WTC11 (cell line): ENCODE measurements at regions not wholly inside any gene's neighbourhood (a gene's known extent, or its start where the extent isn't known, plus 50 kb on each side); places are given as distances from the start of the nearest gene placed in this dataset.

Experiments used
- ATAC-seq: fragments of 200-7000 bp; cut with Tn5 transposase; 2 replicates; pipeline ENCODE4 v1.10.0; 2021; ENCODE audit warnings: mild to moderate bottlenecking, moderate library complexity
- CTCF ChIA-PET: fragments of 300-600 bp; sonication (Branson Sonifier 250); formaldehyde crosslinking; loops from one replicate; lab custom pipeline; 2021; ENCODE audit warnings: antibody characterized with exemption; lab: Charles Lee
- POLR2A ChIA-PET: fragments of 350-600 bp; sonication (Branson Sonifier 250); formaldehyde crosslinking; loops from one replicate; lab custom pipeline; 2021; ENCODE audit warnings: antibody characterized with exemption; lab: Charles Lee
- DNase-seq: peaks from one replicate; pipeline ENCODE4 v3.0.0; 2021; ENCODE audit warnings: low spot score
- H3K27ac Mint-ChIP-seq: 2 replicates; pipeline ENCODE4 v1.8.0; 2021; ENCODE audit warnings: mixed read lengths
- H3K27me3 Mint-ChIP-seq: 2 replicates; pipeline ENCODE4 v1.8.0; 2021; ENCODE audit warnings: low read depth, mild to moderate bottlenecking, moderate library complexity, mixed read lengths
- H3K36me3 Mint-ChIP-seq: 2 replicates; pipeline ENCODE4 v1.8.0; 2021; ENCODE audit warnings: mixed read lengths
- H3K4me1 Mint-ChIP-seq: 2 replicates; pipeline ENCODE4 v1.8.0; 2022; ENCODE audit warnings: mixed read lengths
- H3K4me3 Mint-ChIP-seq: 2 replicates; pipeline ENCODE4 v1.8.0; 2021; ENCODE audit warnings: mild to moderate bottlenecking, moderate library complexity, mixed read lengths
- H3K9me3 Mint-ChIP-seq: 2 replicates; pipeline ENCODE4 v1.8.0; 2021; ENCODE audit warnings: mixed read lengths
- CBFB ChIP-seq: sonication (generic); formaldehyde crosslinking; IDR thresholded peaks from 2 replicates; pipeline ENCODE4 v1.8.1; 2022; ENCODE audit warnings: mild to moderate bottlenecking, low read depth, missing genetic modification reagents
- ETV6 ChIP-seq: sonication (generic); formaldehyde crosslinking; IDR thresholded peaks from 2 replicates; pipeline ENCODE4 v1.8.1; 2022; ENCODE audit warnings: mild to moderate bottlenecking, missing genetic modification reagents
- FOXP1 ChIP-seq: sonication (generic); formaldehyde crosslinking; IDR thresholded peaks from 2 replicates; pipeline ENCODE4 v1.8.0; 2022; ENCODE audit warnings: missing genetic modification reagents, mild to moderate bottlenecking, moderate library complexity, borderline replicate concordance
- GRHL2 ChIP-seq: fragments of 250-450 bp; sonication (Bioruptor Pico); IDR thresholded peaks from 2 replicates; pipeline ENCODE4 v1.8.0; 2022; ENCODE audit warnings: mild to moderate bottlenecking, moderate library complexity; ENCODE audit not compliant: insufficient replicate concordance, severe bottlenecking
- JUN ChIP-seq: sonication (generic); formaldehyde crosslinking; IDR thresholded peaks from 2 replicates; pipeline ENCODE4 v1.8.0; 2023; ENCODE audit warnings: mild to moderate bottlenecking, missing genetic modification reagents
- NFATC4 ChIP-seq: fragments of 250-450 bp; sonication (Bioruptor Pico); IDR thresholded peaks from 2 replicates; pipeline ENCODE4 v1.9.0; 2021; ENCODE audit warnings: mild to moderate bottlenecking
- SP1 ChIP-seq: sonication (generic); formaldehyde crosslinking; conservative IDR thresholded peaks from 2 replicates; pipeline ENCODE4 v1.8.1; 2022; ENCODE audit warnings: missing genetic modification reagents
- TCF7 ChIP-seq: sonication (generic); formaldehyde crosslinking; IDR thresholded peaks from 2 replicates; pipeline ENCODE4 v1.8.0; 2022; ENCODE audit warnings: mild to moderate bottlenecking, low read depth, missing genetic modification reagents, moderate library complexity
- ZNF317 ChIP-seq: sonication (generic); formaldehyde crosslinking; IDR thresholded peaks from 2 replicates; pipeline ENCODE4 v1.8.1; 2023; ENCODE audit warnings: low read depth, mild to moderate bottlenecking, moderate library complexity, missing genetic modification reagents, borderline replicate concordance
- ZNF396 ChIP-seq: fragments of 250-450 bp; sonication (Bioruptor Pico); IDR thresholded peaks from 2 replicates; pipeline ENCODE4 v1.8.0; 2021; ENCODE audit warnings: mild to moderate bottlenecking, moderate library complexity, borderline replicate concordance
- ZNF416 ChIP-seq: fragments of 250-450 bp; sonication (Bioruptor Pico); IDR thresholded peaks from 2 replicates; pipeline ENCODE4 v1.9.0; 2021; ENCODE audit warnings: mild to moderate bottlenecking, inconsistent platforms
- TF ChIP-seq, protein P1 (sequence below): sonication (generic); formaldehyde crosslinking; IDR thresholded peaks from 2 replicates; pipeline ENCODE4 v1.8.1; 2023; ENCODE audit warnings: mild to moderate bottlenecking, moderate library complexity, missing genetic modification reagents
- TF ChIP-seq, protein P2 (sequence below): fragments of 250-450 bp; sonication (Bioruptor Pico); conservative IDR thresholded peaks from 2 replicates; pipeline ENCODE4 v1.9.0; 2021; ENCODE audit warnings: mild to moderate bottlenecking
- TF ChIP-seq, protein P3 (sequence below): sonication (generic); formaldehyde crosslinking; IDR thresholded peaks from 2 replicates; pipeline ENCODE4 v1.8.0; 2023; ENCODE audit warnings: mild to moderate bottlenecking, missing genetic modification reagents
- TF ChIP-seq, protein P4 (sequence below): sonication (generic); formaldehyde crosslinking; IDR thresholded peaks from 2 replicates; pipeline ENCODE4 v1.8.0; 2022; ENCODE audit warnings: mild to moderate bottlenecking, missing genetic modification reagents
- TF ChIP-seq, protein P5 (sequence below): sonication (generic); formaldehyde crosslinking; IDR thresholded peaks from 2 replicates; pipeline ENCODE4 v1.8.0; 2022; ENCODE audit warnings: mild to moderate bottlenecking, missing genetic modification reagents
- TF ChIP-seq, protein P6 (sequence below): sonication (generic); formaldehyde crosslinking; IDR thresholded peaks from 2 replicates; pipeline ENCODE4 v1.8.1; 2023; ENCODE audit warnings: mild to moderate bottlenecking, missing genetic modification reagents
- TF ChIP-seq, protein P7 (sequence below): fragments of 250-450 bp; sonication (Bioruptor Pico); IDR thresholded peaks from 2 replicates; pipeline ENCODE4 v1.9.0; 2021; ENCODE audit warnings: mild to moderate bottlenecking
- TF ChIP-seq, protein P8 (sequence below): sonication (generic); formaldehyde crosslinking; IDR thresholded peaks from 2 replicates; pipeline ENCODE4 v1.8.0; 2022; ENCODE audit warnings: missing genetic modification reagents

DNA sequence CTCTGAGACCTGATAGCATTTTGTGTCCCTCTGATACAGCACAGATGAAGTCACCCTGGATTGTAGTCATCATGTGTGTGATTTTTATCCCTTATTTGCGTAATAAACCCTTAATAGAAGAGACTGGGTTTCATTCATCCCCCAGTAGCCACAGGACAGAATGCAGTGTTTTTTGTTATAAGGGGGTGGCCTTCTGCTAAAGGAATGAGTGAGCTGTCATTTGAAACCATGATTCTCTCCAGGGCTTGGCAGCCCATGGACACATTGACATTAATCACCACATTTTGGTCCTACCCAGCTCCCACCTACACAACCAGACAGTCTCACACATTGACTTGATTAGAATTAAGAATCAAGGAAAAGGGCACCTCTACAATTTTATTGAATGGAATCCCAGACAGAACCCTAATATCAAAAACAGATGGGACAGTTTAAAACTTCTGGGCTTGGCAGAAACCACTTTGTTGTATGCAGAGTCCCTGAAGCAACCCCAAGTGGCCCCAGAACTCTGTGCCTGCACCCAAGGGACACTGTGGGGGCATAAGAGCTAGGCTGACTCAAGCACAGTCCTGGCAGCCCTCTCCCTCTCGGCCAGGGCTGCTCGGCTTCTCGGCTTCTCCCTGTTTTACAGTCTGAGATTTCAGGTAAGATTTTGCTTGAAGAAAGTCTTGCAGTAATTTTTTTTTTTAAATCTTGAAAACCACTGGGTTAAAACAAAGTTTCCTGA lies 254.0 kb upstream of the SLC14A2 start:
- ATAC-seq: no peak
- POLR2A ChIA-PET: no interaction called here
- Mint-ChIP-seq H3K27me3 (no peaks in the 10 kb centered on the region), H3K4me3 (no peak overlapping the region), H3K36me3 (no peaks in the 10 kb centered on the region), H3K4me1 (peaks cover 20% of the 10 kb centered on the region), H3K9me3 (no peaks in the 10 kb centered on the region), H3K27ac (no peak overlapping the region)
- CTCF ChIA-PET: no interaction called here
- DNase-seq: no peak
- TF ChIP-seq TCF7 (CRISPR knock-in tag) (no peak), ZNF317 (CRISPR knock-in tag) (no peak), FOXP1 (no peak), JUN (no peak), GRHL2 (CRISPR knock-in tag) (no peak), NFATC4 (CRISPR knock-in tag) (no peak), SP1 (CRISPR knock-in tag) (no peak), ZNF416 (CRISPR knock-in tag) (no peak), ZNF396 (CRISPR knock-in tag) (no peak), ETV6 (CRISPR knock-in tag) (no peak), CBFB (no peak)
- TF ChIP-seq, protein P1, sequence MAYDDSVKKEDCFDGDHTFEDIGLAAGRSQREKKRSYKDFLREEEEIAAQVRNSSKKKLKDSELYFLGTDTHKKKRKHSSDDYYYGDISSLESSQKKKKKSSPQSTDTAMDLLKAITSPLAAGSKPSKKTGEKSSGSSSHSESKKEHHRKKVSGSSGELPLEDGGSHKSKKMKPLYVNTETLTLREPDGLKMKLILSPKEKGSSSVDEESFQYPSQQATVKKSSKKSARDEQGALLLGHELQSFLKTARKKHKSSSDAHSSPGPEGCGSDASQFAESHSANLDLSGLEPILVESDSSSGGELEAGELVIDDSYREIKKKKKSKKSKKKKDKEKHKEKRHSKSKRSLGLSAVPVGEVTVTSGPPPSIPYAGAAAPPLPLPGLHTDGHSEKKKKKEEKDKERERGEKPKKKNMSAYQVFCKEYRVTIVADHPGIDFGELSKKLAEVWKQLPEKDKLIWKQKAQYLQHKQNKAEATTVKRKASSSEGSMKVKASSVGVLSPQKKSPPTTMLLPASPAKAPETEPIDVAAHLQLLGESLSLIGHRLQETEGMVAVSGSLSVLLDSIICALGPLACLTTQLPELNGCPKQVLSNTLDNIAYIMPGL (CRISPR knock-in tag): no peak
- TF ChIP-seq, protein P2, sequence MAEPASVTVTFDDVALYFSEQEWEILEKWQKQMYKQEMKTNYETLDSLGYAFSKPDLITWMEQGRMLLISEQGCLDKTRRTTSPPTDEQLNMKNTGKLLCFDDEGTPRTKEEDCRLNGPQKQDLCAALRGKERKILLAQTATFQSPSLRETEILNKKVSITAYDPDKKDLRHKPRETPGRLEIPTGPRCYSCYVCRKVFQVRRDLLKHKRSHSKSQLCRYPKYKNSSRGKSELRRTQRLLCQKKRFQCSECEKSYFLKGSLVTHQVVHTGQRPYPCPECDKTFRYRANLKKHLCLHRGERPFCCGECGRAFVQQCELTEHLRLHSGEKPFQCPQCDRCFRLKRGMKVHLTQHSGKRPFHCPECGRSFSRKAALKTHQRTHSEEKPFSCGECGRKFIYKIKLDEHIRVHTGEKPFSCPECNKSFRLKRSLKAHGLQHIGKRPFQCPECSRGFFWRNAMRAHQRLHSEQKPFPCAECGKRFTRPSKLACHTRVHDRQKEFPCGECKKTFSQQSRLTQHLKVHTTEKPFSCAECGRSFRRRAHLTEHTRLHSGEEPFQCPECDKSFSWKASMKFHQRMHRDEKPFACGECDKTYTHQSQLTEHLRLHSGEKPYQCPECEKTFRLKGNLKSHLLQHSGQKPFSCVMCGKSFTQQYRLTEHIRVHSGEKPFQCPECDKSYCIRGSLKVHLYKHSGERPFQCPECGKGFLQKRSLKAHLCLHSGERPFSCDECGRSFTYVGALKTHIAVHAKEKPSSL (CRISPR knock-in tag): no peak
- TF ChIP-seq, protein P3, sequence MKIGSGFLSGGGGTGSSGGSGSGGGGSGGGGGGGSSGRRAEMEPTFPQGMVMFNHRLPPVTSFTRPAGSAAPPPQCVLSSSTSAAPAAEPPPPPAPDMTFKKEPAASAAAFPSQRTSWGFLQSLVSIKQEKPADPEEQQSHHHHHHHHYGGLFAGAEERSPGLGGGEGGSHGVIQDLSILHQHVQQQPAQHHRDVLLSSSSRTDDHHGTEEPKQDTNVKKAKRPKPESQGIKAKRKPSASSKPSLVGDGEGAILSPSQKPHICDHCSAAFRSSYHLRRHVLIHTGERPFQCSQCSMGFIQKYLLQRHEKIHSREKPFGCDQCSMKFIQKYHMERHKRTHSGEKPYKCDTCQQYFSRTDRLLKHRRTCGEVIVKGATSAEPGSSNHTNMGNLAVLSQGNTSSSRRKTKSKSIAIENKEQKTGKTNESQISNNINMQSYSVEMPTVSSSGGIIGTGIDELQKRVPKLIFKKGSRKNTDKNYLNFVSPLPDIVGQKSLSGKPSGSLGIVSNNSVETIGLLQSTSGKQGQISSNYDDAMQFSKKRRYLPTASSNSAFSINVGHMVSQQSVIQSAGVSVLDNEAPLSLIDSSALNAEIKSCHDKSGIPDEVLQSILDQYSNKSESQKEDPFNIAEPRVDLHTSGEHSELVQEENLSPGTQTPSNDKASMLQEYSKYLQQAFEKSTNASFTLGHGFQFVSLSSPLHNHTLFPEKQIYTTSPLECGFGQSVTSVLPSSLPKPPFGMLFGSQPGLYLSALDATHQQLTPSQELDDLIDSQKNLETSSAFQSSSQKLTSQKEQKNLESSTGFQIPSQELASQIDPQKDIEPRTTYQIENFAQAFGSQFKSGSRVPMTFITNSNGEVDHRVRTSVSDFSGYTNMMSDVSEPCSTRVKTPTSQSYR (CRISPR knock-in tag): no peak
- TF ChIP-seq, protein P4, sequence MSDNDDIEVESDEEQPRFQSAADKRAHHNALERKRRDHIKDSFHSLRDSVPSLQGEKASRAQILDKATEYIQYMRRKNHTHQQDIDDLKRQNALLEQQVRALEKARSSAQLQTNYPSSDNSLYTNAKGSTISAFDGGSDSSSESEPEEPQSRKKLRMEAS (CRISPR knock-in tag): no peak
- TF ChIP-seq, protein P5, sequence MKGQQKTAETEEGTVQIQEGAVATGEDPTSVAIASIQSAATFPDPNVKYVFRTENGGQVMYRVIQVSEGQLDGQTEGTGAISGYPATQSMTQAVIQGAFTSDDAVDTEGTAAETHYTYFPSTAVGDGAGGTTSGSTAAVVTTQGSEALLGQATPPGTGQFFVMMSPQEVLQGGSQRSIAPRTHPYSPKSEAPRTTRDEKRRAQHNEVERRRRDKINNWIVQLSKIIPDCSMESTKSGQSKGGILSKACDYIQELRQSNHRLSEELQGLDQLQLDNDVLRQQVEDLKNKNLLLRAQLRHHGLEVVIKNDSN (CRISPR knock-in tag): no peak
- TF ChIP-seq, protein P6, sequence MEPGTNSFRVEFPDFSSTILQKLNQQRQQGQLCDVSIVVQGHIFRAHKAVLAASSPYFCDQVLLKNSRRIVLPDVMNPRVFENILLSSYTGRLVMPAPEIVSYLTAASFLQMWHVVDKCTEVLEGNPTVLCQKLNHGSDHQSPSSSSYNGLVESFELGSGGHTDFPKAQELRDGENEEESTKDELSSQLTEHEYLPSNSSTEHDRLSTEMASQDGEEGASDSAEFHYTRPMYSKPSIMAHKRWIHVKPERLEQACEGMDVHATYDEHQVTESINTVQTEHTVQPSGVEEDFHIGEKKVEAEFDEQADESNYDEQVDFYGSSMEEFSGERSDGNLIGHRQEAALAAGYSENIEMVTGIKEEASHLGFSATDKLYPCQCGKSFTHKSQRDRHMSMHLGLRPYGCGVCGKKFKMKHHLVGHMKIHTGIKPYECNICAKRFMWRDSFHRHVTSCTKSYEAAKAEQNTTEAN (CRISPR knock-in tag): no peak
- TF ChIP-seq, protein P7, sequence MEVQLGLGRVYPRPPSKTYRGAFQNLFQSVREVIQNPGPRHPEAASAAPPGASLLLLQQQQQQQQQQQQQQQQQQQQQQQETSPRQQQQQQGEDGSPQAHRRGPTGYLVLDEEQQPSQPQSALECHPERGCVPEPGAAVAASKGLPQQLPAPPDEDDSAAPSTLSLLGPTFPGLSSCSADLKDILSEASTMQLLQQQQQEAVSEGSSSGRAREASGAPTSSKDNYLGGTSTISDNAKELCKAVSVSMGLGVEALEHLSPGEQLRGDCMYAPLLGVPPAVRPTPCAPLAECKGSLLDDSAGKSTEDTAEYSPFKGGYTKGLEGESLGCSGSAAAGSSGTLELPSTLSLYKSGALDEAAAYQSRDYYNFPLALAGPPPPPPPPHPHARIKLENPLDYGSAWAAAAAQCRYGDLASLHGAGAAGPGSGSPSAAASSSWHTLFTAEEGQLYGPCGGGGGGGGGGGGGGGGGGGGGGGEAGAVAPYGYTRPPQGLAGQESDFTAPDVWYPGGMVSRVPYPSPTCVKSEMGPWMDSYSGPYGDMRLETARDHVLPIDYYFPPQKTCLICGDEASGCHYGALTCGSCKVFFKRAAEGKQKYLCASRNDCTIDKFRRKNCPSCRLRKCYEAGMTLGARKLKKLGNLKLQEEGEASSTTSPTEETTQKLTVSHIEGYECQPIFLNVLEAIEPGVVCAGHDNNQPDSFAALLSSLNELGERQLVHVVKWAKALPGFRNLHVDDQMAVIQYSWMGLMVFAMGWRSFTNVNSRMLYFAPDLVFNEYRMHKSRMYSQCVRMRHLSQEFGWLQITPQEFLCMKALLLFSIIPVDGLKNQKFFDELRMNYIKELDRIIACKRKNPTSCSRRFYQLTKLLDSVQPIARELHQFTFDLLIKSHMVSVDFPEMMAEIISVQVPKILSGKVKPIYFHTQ (CRISPR knock-in tag): no peak
- TF ChIP-seq, protein P8, sequence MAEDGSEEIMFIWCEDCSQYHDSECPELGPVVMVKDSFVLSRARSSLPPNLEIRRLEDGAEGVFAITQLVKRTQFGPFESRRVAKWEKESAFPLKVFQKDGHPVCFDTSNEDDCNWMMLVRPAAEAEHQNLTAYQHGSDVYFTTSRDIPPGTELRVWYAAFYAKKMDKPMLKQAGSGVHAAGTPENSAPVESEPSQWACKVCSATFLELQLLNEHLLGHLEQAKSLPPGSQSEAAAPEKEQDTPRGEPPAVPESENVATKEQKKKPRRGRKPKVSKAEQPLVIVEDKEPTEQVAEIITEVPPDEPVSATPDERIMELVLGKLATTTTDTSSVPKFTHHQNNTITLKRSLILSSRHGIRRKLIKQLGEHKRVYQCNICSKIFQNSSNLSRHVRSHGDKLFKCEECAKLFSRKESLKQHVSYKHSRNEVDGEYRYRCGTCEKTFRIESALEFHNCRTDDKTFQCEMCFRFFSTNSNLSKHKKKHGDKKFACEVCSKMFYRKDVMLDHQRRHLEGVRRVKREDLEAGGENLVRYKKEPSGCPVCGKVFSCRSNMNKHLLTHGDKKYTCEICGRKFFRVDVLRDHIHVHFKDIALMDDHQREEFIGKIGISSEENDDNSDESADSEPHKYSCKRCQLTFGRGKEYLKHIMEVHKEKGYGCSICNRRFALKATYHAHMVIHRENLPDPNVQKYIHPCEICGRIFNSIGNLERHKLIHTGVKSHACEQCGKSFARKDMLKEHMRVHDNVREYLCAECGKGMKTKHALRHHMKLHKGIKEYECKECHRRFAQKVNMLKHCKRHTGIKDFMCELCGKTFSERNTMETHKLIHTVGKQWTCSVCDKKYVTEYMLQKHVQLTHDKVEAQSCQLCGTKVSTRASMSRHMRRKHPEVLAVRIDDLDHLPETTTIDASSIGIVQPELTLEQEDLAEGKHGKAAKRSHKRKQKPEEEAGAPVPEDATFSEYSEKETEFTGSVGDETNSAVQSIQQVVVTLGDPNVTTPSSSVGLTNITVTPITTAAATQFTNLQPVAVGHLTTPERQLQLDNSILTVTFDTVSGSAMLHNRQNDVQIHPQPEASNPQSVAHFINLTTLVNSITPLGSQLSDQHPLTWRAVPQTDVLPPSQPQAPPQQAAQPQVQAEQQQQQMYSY: no peak
